ENCODE measurements at regions not wholly inside any gene's neighbourhood (a gene's known extent, or its start where the extent isn't known, plus 50 kb on each side); places are given as distances from the start of the nearest gene placed in this dataset.

GRCh38 chr4:14176613-14177012, 549.1 kb upstream of the BOD1L1 start:
- DNase-seq (ENCODE audit: low spot score) = no peak
- TF ChIP-seq CTCF (IDR thresholded peaks at IDR 0.05; ENCODE audit: extremely low read depth, missing control alignments) = no peak

- DNase-seq (ENCODE audit: low spot score) = no peak
- no peak for TF ChIP-seq CTCF (IDR thresholded peaks at IDR 0.05; ENCODE audit: extremely low read depth, missing control alignments)
Observed at GRCh38 chr4:14177987-14178386, 550.5 kb upstream of the BOD1L1 start.

GRCh38 chr4:14178421-14178820, 550.9 kb upstream of the BOD1L1 start:
- DNase-seq (ENCODE audit: low spot score) = no peak

GRCh38 chr4:14180166-14180565, 552.6 kb upstream of the BOD1L1 start:
- no peak for DNase-seq (ENCODE audit: low spot score)
- TF ChIP-seq CTCF (IDR thresholded peaks at IDR 0.05; ENCODE audit: extremely low read depth, missing control alignments) = no peak

More at GRCh38 chr4:14178421-14178820, 550.9 kb upstream of the BOD1L1 start:
- TF ChIP-seq CTCF (IDR thresholded peaks at IDR 0.05; ENCODE audit: extremely low read depth, missing control alignments) = no peak

GRCh38 chr4:14180983-14181601, 553.6 kb upstream of the BOD1L1 start:
- no peak for TF ChIP-seq CTCF (IDR thresholded peaks at IDR 0.05; ENCODE audit: extremely low read depth, missing control alignments)
- no peak for DNase-seq (ENCODE audit: low spot score)

GRCh38 chr4:14182148-14182547, 554.6 kb upstream of the BOD1L1 start:
- DNase-seq (ENCODE audit: low spot score) = no peak
- TF ChIP-seq CTCF (IDR thresholded peaks at IDR 0.05; ENCODE audit: extremely low read depth, missing control alignments) = no peak

GRCh38 chr4:14184265-14184664, 556.7 kb upstream of the BOD1L1 start:
- DNase-seq (ENCODE audit: low spot score) = no peak
- no peak for TF ChIP-seq CTCF (IDR thresholded peaks at IDR 0.05; ENCODE audit: extremely low read depth, missing control alignments)

Measured in GM20000 (cell line).